Suppressor macrophage (primary cell): ENCODE measurements at regions not wholly inside any gene's neighbourhood (a gene's known extent, or its start where the extent isn't known, plus 50 kb on each side); places are given as distances from the start of the nearest gene placed in this dataset.
A peak's percentile ranks its signal among the peaks of the same experiment; 100 is the strongest.
"Not testable (repeated sequence)": the region's sequence is repeated elsewhere in the genome, so short reads cannot be mapped to it uniquely, and the experiment has no call there.

Experiments used
- DNase-seq, 4 experiments: peaks; one replicate each; pipeline ENCODE4 v3.0.0-alpha.2; 2020 to 2022

GRCh38 chr5:168066536-168067208 lies 224.8 kb upstream of the WWC1 start:
- no peak for DNase-seq

- no peak for DNase-seq
Observed at GRCh38 chr5:168070761-168071160, 220.7 kb upstream of the WWC1 start.

GRCh38 chr5:168072665-168073064 lies 218.8 kb upstream of the WWC1 start:
- no peak for DNase-seq

- DNase-seq, result no peak
Observed at GRCh38 chr5:168073311-168073710, 218.1 kb upstream of the WWC1 start.

- DNase-seq, result no peak
Observed at GRCh38 chr5:168073991-168074800, 217.2 kb upstream of the WWC1 start.

- no peak for DNase-seq
Observed at GRCh38 chr5:168075387-168075786, 216.1 kb upstream of the WWC1 start.

GRCh38 chr5:168076561-168076991 lies 214.9 kb upstream of the WWC1 start:
- DNase-seq, result peak; percentile 15 to 57 (median 30)

- peak in 3 of 4 experiments; percentile 8 to 14 (median 12) for DNase-seq
Observed at GRCh38 chr5:168085261-168086031, 206.0 kb upstream of the WWC1 start.

- DNase-seq, result peak in 1 of 4 experiments; percentile 17
Observed at GRCh38 chr5:168086104-168086610, 205.3 kb upstream of the WWC1 start.

GRCh38 chr5:168086746-168087145 lies 204.7 kb upstream of the WWC1 start:
- no peak for DNase-seq

GRCh38 chr5:168088410-168089173 lies 202.9 kb upstream of the WWC1 start:
- DNase-seq, result peak in 1 of 4 experiments; percentile 8

GRCh38 chr5:168089201-168089887 lies 202.1 kb upstream of the WWC1 start:
- DNase-seq, result no peak

- no peak for DNase-seq
Observed at GRCh38 chr5:168092209-168093185, 198.9 kb upstream of the WWC1 start.

GRCh38 chr5:168093200-168093910 lies 198.1 kb upstream of the WWC1 start:
- DNase-seq, result no peak

- DNase-seq, result no peak
Observed at GRCh38 chr5:168096525-168096924, 194.9 kb upstream of the WWC1 start.

GRCh38 chr5:168097876-168098653 lies 193.4 kb upstream of the WWC1 start:
- no peak for DNase-seq

- no peak for DNase-seq
Observed at GRCh38 chr5:168101352-168101751, 190.1 kb upstream of the WWC1 start.

GRCh38 chr5:168103018-168103417 lies 188.4 kb upstream of the WWC1 start:
- not testable (repeated sequence) for DNase-seq

- DNase-seq, result no peak
Observed at GRCh38 chr5:168104350-168104749, 187.1 kb upstream of the WWC1 start.
